Mesendoderm (in vitro differentiated cells): ENCODE measurements at regions not wholly inside any gene's neighbourhood (a gene's known extent, or its start where the extent isn't known, plus 50 kb on each side); places are given as distances from the start of the nearest gene placed in this dataset.

Source experiments
- DNase-seq: peaks from one replicate; pipeline ENCODE4 v3.0.0; 2013
- H2AK5ac ChIP-seq: 2 replicates; pipeline ENCODE4 v1.6.1; 2013; ENCODE audit warnings: low read length, inconsistent platforms
- H2BK120ac ChIP-seq: 2 replicates; pipeline ENCODE4 v1.6.1; 2013; ENCODE audit warnings: low read depth, mild to moderate bottlenecking, low read length, moderate library complexity, mixed read lengths
- H2BK15ac ChIP-seq: replicated peaks from 2 replicates; pipeline ENCODE4 v1.6.1; 2013; ENCODE audit warnings: low read depth, mild to moderate bottlenecking, moderate library complexity
- H2BK5ac ChIP-seq: 2 replicates; pipeline ENCODE4 v1.6.1; 2013; ENCODE audit warnings: low read length, inconsistent platforms
- H3K18ac ChIP-seq: 2 replicates; pipeline ENCODE4 v1.6.1; 2013; ENCODE audit warnings: mild to moderate bottlenecking, low read length, mixed read lengths
- H3K23ac ChIP-seq: one replicate; pipeline ENCODE4 v1.6.1; 2013; ENCODE audit warnings: low read length
- H3K27ac ChIP-seq: 2 replicates; pipeline ENCODE4 v1.5.1; 2013; ENCODE audit warnings: low read depth, mild to moderate bottlenecking, inconsistent platforms, low read length, moderate library complexity
- H3K27me3 ChIP-seq: 2 replicates; pipeline ENCODE4 v1.6.1; 2013; ENCODE audit warnings: low read length, control low read depth, mild to moderate bottlenecking, inconsistent platforms; ENCODE audit not compliant: insufficient read depth, poor library complexity
- H3K36me3 ChIP-seq: 2 replicates; pipeline ENCODE4 v1.6.1; 2013; ENCODE audit warnings: low read length, inconsistent platforms; ENCODE audit not compliant: control insufficient read depth, insufficient read depth
- H3K4ac ChIP-seq: one replicate; pipeline ENCODE4 v1.6.1; 2013; ENCODE audit warnings: low read depth, mild to moderate bottlenecking, low read length, moderate library complexity
- H3K4me1 ChIP-seq: 2 replicates; pipeline ENCODE4 v1.6.1; 2013; ENCODE audit warnings: low read depth, low read length, inconsistent platforms; ENCODE audit not compliant: control insufficient read depth
- H3K4me2 ChIP-seq: 2 replicates; pipeline ENCODE4 v1.6.1; 2013; ENCODE audit warnings: low read length
- H3K4me3 ChIP-seq: 2 replicates; pipeline ENCODE4 v1.5.1; 2013; ENCODE audit warnings: mild to moderate bottlenecking, low read length
- H3K56ac ChIP-seq: one replicate; pipeline ENCODE4 v1.6.1; 2013; ENCODE audit warnings: low read length
- H3K79me1 ChIP-seq: 2 replicates; pipeline ENCODE4 v1.6.1; 2013; ENCODE audit warnings: low read length, inconsistent platforms
- H3K79me2 ChIP-seq: 2 replicates; pipeline ENCODE4 v1.6.1; 2013; ENCODE audit warnings: mild to moderate bottlenecking, low read length; ENCODE audit not compliant: control insufficient read depth, insufficient read depth
- H3K9ac ChIP-seq: 2 replicates; pipeline ENCODE4 v1.6.1; 2013; ENCODE audit warnings: low read length, inconsistent platforms
- H4K5ac ChIP-seq: one replicate; pipeline ENCODE4 v1.6.1; 2013; ENCODE audit warnings: low read length
- H4K8ac ChIP-seq: one replicate; pipeline ENCODE4 v1.6.1; 2013; ENCODE audit warnings: low read depth, mild to moderate bottlenecking, control low read depth, low read length, moderate library complexity
- whole genome bisulfite sequencing: extraction: QIAGEN DNeasy Blood & Tissue Kit; methylation state at CpG from one replicate; pipeline ENCODE4 v1.1.7; 2013; ENCODE audit warnings: low lambda C conversion rate, missing lambda C conversion rate; ENCODE audit not compliant: insufficient coverage; ENCODE audit errors: extremely low coverage; 5-methylcytosine and 5-hydroxymethylcytosine counted together

GRCh38 chr12:127559349-127560040 is 707.5 kb upstream of the TMEM132C start:
- H4K5ac ChIP-seq: no peak overlapping the region
- H3K4me3 ChIP-seq: no peak overlapping the region
- no peaks in the 10 kb centered on the region for H3K27me3 ChIP-seq
- H2AK5ac ChIP-seq: no peak overlapping the region
- no peak overlapping the region for H2BK15ac ChIP-seq
- H3K79me1 ChIP-seq: no peaks in the 10 kb centered on the region
- H2BK120ac ChIP-seq: no peak overlapping the region
- no peak overlapping the region for H4K8ac ChIP-seq
- H3K23ac ChIP-seq: no peak overlapping the region
- H3K36me3 ChIP-seq: no peaks in the 10 kb centered on the region
- no peak overlapping the region for H3K9ac ChIP-seq
- peak; percentile 78 for DNase-seq
- H3K56ac ChIP-seq: peak overlapping the region; percentile 35
- H3K4me2 ChIP-seq: no peak overlapping the region
- H3K79me2 ChIP-seq: no peaks in the 10 kb centered on the region
- no peak overlapping the region for H3K4ac ChIP-seq
- H2BK5ac ChIP-seq: no peak overlapping the region
- H3K4me1 ChIP-seq: no peaks in the 10 kb centered on the region
- no peak overlapping the region for H3K18ac ChIP-seq
- no peak overlapping the region for H3K27ac ChIP-seq
- no CpG with 5 or more reads among the region's 12 CpGs for WGBS

GRCh38 chr12:127560041-127560478 is 706.9 kb upstream of the TMEM132C start:
- no peak overlapping the region for H4K5ac ChIP-seq
- no peak overlapping the region for H3K4ac ChIP-seq
- no peak overlapping the region for H3K23ac ChIP-seq
- DNase-seq: no peak
- no peaks in the 10 kb centered on the region for H3K36me3 ChIP-seq
- H3K56ac ChIP-seq: no peak overlapping the region
- H4K8ac ChIP-seq: no peak overlapping the region
- no peak overlapping the region for H3K4me3 ChIP-seq
- H2BK15ac ChIP-seq: no peak overlapping the region
- no peaks in the 10 kb centered on the region for H3K4me1 ChIP-seq
- H2BK5ac ChIP-seq: no peak overlapping the region
- no peak overlapping the region for H3K9ac ChIP-seq
- no peak overlapping the region for H2AK5ac ChIP-seq
- H3K27ac ChIP-seq: no peak overlapping the region
- no peak overlapping the region for H3K4me2 ChIP-seq
- H3K27me3 ChIP-seq: no peaks in the 10 kb centered on the region
- WGBS: no CpG with 5 or more reads among the region's 4 CpGs
- H3K18ac ChIP-seq: no peak overlapping the region
- no peaks in the 10 kb centered on the region for H3K79me1 ChIP-seq
- H3K79me2 ChIP-seq: no peaks in the 10 kb centered on the region
- no peak overlapping the region for H2BK120ac ChIP-seq

GRCh38 chr12:127562816-127563215 is 704.2 kb upstream of the TMEM132C start:
- Histone ChIP-seq H4K8ac (no peak overlapping the region), H4K5ac (no peak overlapping the region), H3K56ac (no peak overlapping the region), H3K79me1 (no peaks in the 10 kb centered on the region), H3K9ac (no peak overlapping the region), H3K18ac (no peak overlapping the region), H3K27me3 (no peaks in the 10 kb centered on the region), H3K4me3 (no peak overlapping the region), H3K79me2 (no peaks in the 10 kb centered on the region), H2BK15ac (no peak overlapping the region), H3K36me3 (no peaks in the 10 kb centered on the region), H3K4me1 (no peaks in the 10 kb centered on the region), H2AK5ac (no peak overlapping the region), H2BK5ac (no peak overlapping the region), H3K27ac (no peak overlapping the region), H3K4me2 (no peak overlapping the region), H2BK120ac (no peak overlapping the region), H3K23ac (no peak overlapping the region), H3K4ac (no peak overlapping the region)
- no peak for DNase-seq
- no CpG with 5 or more reads among the region's 2 CpGs for WGBS

- Histone ChIP-seq H2AK5ac (no peak overlapping the region), H4K8ac (no peak overlapping the region), H3K4me3 (no peak overlapping the region), H3K23ac (no peak overlapping the region), H3K27ac (no peak overlapping the region), H3K56ac (no peak overlapping the region), H4K5ac (no peak overlapping the region), H3K4me1 (no peaks in the 10 kb centered on the region), H2BK5ac (no peak overlapping the region), H3K18ac (no peak overlapping the region), H3K79me1 (no peaks in the 10 kb centered on the region), H2BK15ac (no peak overlapping the region), H3K9ac (no peak overlapping the region), H3K4me2 (no peak overlapping the region), H3K36me3 (no peaks in the 10 kb centered on the region), H2BK120ac (no peak overlapping the region), H3K79me2 (no peaks in the 10 kb centered on the region), H3K4ac (no peak overlapping the region), H3K27me3 (no peaks in the 10 kb centered on the region)
- no CpG with 5 or more reads among the region's 4 CpGs for WGBS
- DNase-seq: no peak
These were observed 701.7 kb upstream of the TMEM132C start for GRCh38 chr12:127565241-127565640.

- Histone ChIP-seq H2BK5ac (no peak overlapping the region), H3K4me2 (no peak overlapping the region), H3K27me3 (no peaks in the 10 kb centered on the region), H3K4me1 (no peaks in the 10 kb centered on the region), H2AK5ac (no peak overlapping the region), H3K27ac (no peak overlapping the region), H2BK120ac (no peak overlapping the region), H4K5ac (no peak overlapping the region), H3K79me1 (no peaks in the 10 kb centered on the region), H3K56ac (no peak overlapping the region), H3K36me3 (no peaks in the 10 kb centered on the region), H3K23ac (no peak overlapping the region), H2BK15ac (no peak overlapping the region), H3K18ac (no peak overlapping the region), H3K4me3 (no peak overlapping the region), H3K9ac (no peak overlapping the region), H3K4ac (no peak overlapping the region), H3K79me2 (no peaks in the 10 kb centered on the region), H4K8ac (no peak overlapping the region)
- DNase-seq: no peak
- WGBS: no CpG with 5 or more reads among the region's 2 CpGs
These were observed 699.4 kb upstream of the TMEM132C start for GRCh38 chr12:127567531-127567930.

- H3K27ac ChIP-seq: no peak overlapping the region
- no peak overlapping the region for H2AK5ac ChIP-seq
- H3K4me1 ChIP-seq: no peaks in the 10 kb centered on the region
- no peak overlapping the region for H2BK5ac ChIP-seq
- no peak for DNase-seq
- H4K8ac ChIP-seq: no peak overlapping the region
- no peak overlapping the region for H3K18ac ChIP-seq
- no peak overlapping the region for H3K23ac ChIP-seq
- no peak overlapping the region for H3K4me3 ChIP-seq
- no peak overlapping the region for H4K5ac ChIP-seq
- H3K36me3 ChIP-seq: no peaks in the 10 kb centered on the region
- no peak overlapping the region for H2BK15ac ChIP-seq
- no peak overlapping the region for H3K56ac ChIP-seq
- H3K4ac ChIP-seq: no peak overlapping the region
- H3K4me2 ChIP-seq: no peak overlapping the region
- H3K79me2 ChIP-seq: no peaks in the 10 kb centered on the region
- no peaks in the 10 kb centered on the region for H3K27me3 ChIP-seq
- H3K9ac ChIP-seq: no peak overlapping the region
- no peaks in the 10 kb centered on the region for H3K79me1 ChIP-seq
- H2BK120ac ChIP-seq: no peak overlapping the region
These were observed 696.6 kb upstream of the TMEM132C start for GRCh38 chr12:127570387-127570786.
